Left lung (tissue), 4 donors: ENCODE measurements at regions not wholly inside any gene's neighbourhood (a gene's known extent, or its start where the extent isn't known, plus 50 kb on each side); places are given as distances from the start of the nearest gene placed in this dataset.

ENCODE experiments used
- ATAC-seq: fragments of 200-7000 bp; cut with Tn5 transposase; one replicate; pipeline ENCODE4 v1.9.1; 2020; ENCODE audit warnings: moderate library complexity
- DNase-seq, 4 donors: peaks; one replicate each; pipeline ENCODE4 v3.0.0-alpha.2; 2013 to 2020
- H3K27ac ChIP-seq, 2 donors: fragments of 200-600 bp; sonication (generic) in 1 of 2; one replicate each; pipeline versions ENCODE4 v1.5.0 to v1.8.0; 2020 to 2021
- H3K27me3 ChIP-seq, 2 donors: fragments of 200-600 bp; sonication (generic) in 1 of 2; one replicate each; pipeline versions ENCODE4 v1.5.0 to v1.8.0; 2020 to 2021
- H3K36me3 ChIP-seq, 2 donors: fragments of 200-600 bp; sonication (generic) in 1 of 2; one replicate each; pipeline versions ENCODE4 v1.5.0 to v1.8.0; 2020 to 2021
- H3K4me1 ChIP-seq, 2 donors: fragments of 200-600 bp; one replicate each; pipeline ENCODE4 v1.8.0; 2021
- H3K4me3 ChIP-seq, 2 donors: fragments of 200-600 bp; sonication (generic) in 1 of 2; one replicate each; pipeline versions ENCODE4 v1.5.0 to v1.8.0; 2020 to 2021; ENCODE audit warnings: mild to moderate bottlenecking in 1 of 2
- H3K9me3 ChIP-seq, 2 donors: fragments of 200-600 bp; sonication (generic) in 1 of 2; one replicate each; pipeline versions ENCODE4 v1.5.0 to v1.8.0; 2020 to 2021
- CTCF ChIP-seq, 2 donors: fragments of 200-600 bp; sonication (generic) in 1 of 2; IDR thresholded peaks; one replicate each; pipeline versions ENCODE4 v1.5.0 to v1.8.0; 2021; ENCODE audit warnings: antibody characterized with exemption in 2 of 2
- intact Hi-C, 2 donors: fragments of 100-400 bp; cut with DNase I; formaldehyde crosslinking; loops; one replicate each; pipeline versions ENCODE4 v1.11.2 to v1.14.2; 2022
- donor health status: DM: no; HTN: yes; CAD: no.
- donor health status: DM: no; HTN: no; CAD: no.

GRCh38 chr7:96484091-96484490, 162.2 kb upstream of the SLC25A13 start:
- Histone ChIP-seq H3K4me1 (no peaks in the 10 kb centered on the region), H3K9me3 (no peaks in the 10 kb centered on the region), H3K4me3 (no peak overlapping the region), H3K27me3 (no peaks in the 10 kb centered on the region), H3K36me3 (no peaks in the 10 kb centered on the region), H3K27ac (no peak overlapping the region)
- ATAC-seq = no peak
- no peak for DNase-seq
- intact Hi-C loops = no loop called here
- no peak for TF ChIP-seq CTCF (IDR thresholded peaks at IDR 0.05)

- H3K4me3 ChIP-seq = no peak overlapping the region
- no peak for TF ChIP-seq CTCF (IDR thresholded peaks at IDR 0.05)
- intact Hi-C loops = no loop called here
- no peaks in the 10 kb centered on the region for H3K9me3 ChIP-seq
- ATAC-seq = no peak
- DNase-seq = no peak
- H3K27ac ChIP-seq = no peak overlapping the region
- no peaks in the 10 kb centered on the region for H3K27me3 ChIP-seq
- H3K36me3 ChIP-seq = no peaks in the 10 kb centered on the region
- H3K4me1 ChIP-seq = no peaks in the 10 kb centered on the region
Measured at GRCh38 chr7:96481796-96482195, 159.9 kb upstream of the SLC25A13 start.

GRCh38 chr7:96479015-96479645, 157.2 kb upstream of the SLC25A13 start:
- DNase-seq (peak in 2 of 4 donors; percentile 8 to 16), ATAC-seq (no peak)
- Histone ChIP-seq H3K9me3 (no peaks in the 10 kb centered on the region), H3K27ac (no peak overlapping the region), H3K4me1 (no peaks in the 10 kb centered on the region), H3K4me3 (no peak overlapping the region), H3K27me3 (no peaks in the 10 kb centered on the region), H3K36me3 (no peaks in the 10 kb centered on the region)
- intact Hi-C loops = no loop called here
- no peak for TF ChIP-seq CTCF (IDR thresholded peaks at IDR 0.05)

GRCh38 chr7:96471606-96472005, 149.7 kb upstream of the SLC25A13 start:
- Histone ChIP-seq H3K36me3 (no peaks in the 10 kb centered on the region), H3K9me3 (peaks cover 0 to 7% of the 10 kb centered on the region in 2 donors), H3K4me1 (no peaks in the 10 kb centered on the region), H3K27ac (no peak overlapping the region), H3K27me3 (no peaks in the 10 kb centered on the region), H3K4me3 (no peak overlapping the region)
- ATAC-seq = no peak
- TF ChIP-seq CTCF (IDR thresholded peaks at IDR 0.05) = no peak
- intact Hi-C loops = no loop called here
- no peak for DNase-seq

GRCh38 chr7:96452146-96452545, 130.2 kb upstream of the SLC25A13 start:
- TF ChIP-seq CTCF (IDR thresholded peaks at IDR 0.05) = no peak
- Histone ChIP-seq H3K4me3 (no peak overlapping the region), H3K36me3 (no peaks in the 10 kb centered on the region), H3K27ac (no peak overlapping the region), H3K27me3 (no peaks in the 10 kb centered on the region), H3K4me1 (no peaks in the 10 kb centered on the region), H3K9me3 (no peaks in the 10 kb centered on the region)
- intact Hi-C loops = no loop called here
- ATAC-seq = no peak
- no peak for DNase-seq
